ENCODE measurements at regions not wholly inside any gene's neighbourhood (a gene's known extent, or its start where the extent isn't known, plus 50 kb on each side); places are given as distances from the start of the nearest gene placed in this dataset.

DNA sequence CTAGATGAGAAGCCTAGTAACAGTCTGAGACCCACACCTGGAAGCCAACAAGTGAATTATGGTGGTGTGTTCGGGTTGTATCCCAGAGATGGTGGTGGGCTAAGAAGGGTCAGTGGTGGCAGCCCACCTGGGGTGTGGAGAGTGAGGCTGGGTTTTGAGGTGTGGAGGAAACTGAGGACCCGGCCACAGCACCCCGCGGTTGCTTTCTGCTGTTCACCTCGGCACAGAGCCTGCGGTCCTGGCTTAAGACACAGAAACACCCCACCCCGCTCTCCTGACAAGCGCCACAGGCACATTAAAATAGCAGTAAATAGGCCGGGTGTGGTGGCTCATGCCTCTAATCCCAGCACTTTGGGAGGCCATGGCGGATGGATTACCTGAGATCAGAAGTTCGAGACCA lies 395.1 kb downstream of the GLRX3 start:
- Histone ChIP-seq H3K27me3 (no peaks in the 10 kb centered on the region), H3K27ac (no peak overlapping the region), H3K4me3 (ENCODE audit: low read depth in 1 of 2, low read length in 1 of 2) (no peak overlapping the region), H3K9me3 (no peaks in the 10 kb centered on the region), H3K36me3 (no peaks in the 10 kb centered on the region), H3K4me1 (ENCODE audit: control insufficient read depth in 1 of 2, insufficient read depth in 1 of 2, low read depth in 1 of 2, low read length in 1 of 2) (no peaks in the 10 kb centered on the region)
- no peak for TF ChIP-seq CTCF (IDR thresholded peaks at IDR 0.05)

- no peaks in the 10 kb centered on the region for H3K4me1 ChIP-seq (ENCODE audit: control insufficient read depth in 1 of 2, insufficient read depth in 1 of 2, low read depth in 1 of 2, low read length in 1 of 2)
- H3K4me3 ChIP-seq (ENCODE audit: low read depth in 1 of 2, low read length in 1 of 2) = no peak overlapping the region
- H3K27ac ChIP-seq = no peak overlapping the region
- H3K27me3 ChIP-seq = no peaks in the 10 kb centered on the region
- H3K36me3 ChIP-seq = no peaks in the 10 kb centered on the region
- no peaks in the 10 kb centered on the region for H3K9me3 ChIP-seq
- TF ChIP-seq CTCF (IDR thresholded peaks at IDR 0.05) = no peak
Measured at GRCh38 chr10:130541090-130541489, 404.9 kb downstream of the GLRX3 start.

- H3K27ac ChIP-seq = no peak overlapping the region
- no peaks in the 10 kb centered on the region for H3K27me3 ChIP-seq
- no peaks in the 10 kb centered on the region for H3K9me3 ChIP-seq
- H3K36me3 ChIP-seq = no peaks in the 10 kb centered on the region
- no peak for TF ChIP-seq CTCF (IDR thresholded peaks at IDR 0.05)
- no peak overlapping the region for H3K4me3 ChIP-seq (ENCODE audit: low read depth in 1 of 2, low read length in 1 of 2)
- no peaks in the 10 kb centered on the region for H3K4me1 ChIP-seq (ENCODE audit: control insufficient read depth in 1 of 2, insufficient read depth in 1 of 2, low read depth in 1 of 2, low read length in 1 of 2)
Measured at GRCh38 chr10:130542761-130543160, 406.6 kb downstream of the GLRX3 start.

DNA sequence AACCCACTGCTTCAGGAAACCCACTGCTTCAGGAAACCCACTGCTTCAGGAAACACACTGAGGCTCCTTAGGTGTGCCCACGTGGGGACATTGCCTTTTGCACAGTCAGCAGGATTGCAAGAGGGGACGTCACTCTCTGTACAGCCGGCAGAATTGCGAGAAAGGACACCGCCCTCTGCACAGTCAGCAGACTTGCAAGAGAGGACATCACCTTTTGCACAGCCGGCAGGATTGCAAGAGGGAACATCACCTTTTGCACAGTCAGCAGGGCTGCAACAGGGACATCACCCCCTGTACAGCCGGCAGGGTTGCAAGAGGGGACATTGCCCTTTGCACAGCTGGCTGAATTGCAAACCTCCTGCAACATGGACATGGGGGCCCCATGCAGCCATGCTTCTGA lies 407.6 kb downstream of the GLRX3 start:
- H3K36me3 ChIP-seq = no peaks in the 10 kb centered on the region
- no peak for TF ChIP-seq CTCF (IDR thresholded peaks at IDR 0.05)
- H3K9me3 ChIP-seq = no peaks in the 10 kb centered on the region
- H3K27me3 ChIP-seq = no peaks in the 10 kb centered on the region
- H3K4me1 ChIP-seq (ENCODE audit: control insufficient read depth in 1 of 2, insufficient read depth in 1 of 2, low read depth in 1 of 2, low read length in 1 of 2) = no peaks in the 10 kb centered on the region
- no peak overlapping the region for H3K27ac ChIP-seq
- H3K4me3 ChIP-seq (ENCODE audit: low read depth in 1 of 2, low read length in 1 of 2) = no peak overlapping the region

- Histone ChIP-seq H3K27ac (no peak overlapping the region), H3K4me1 (ENCODE audit: control insufficient read depth in 1 of 2, insufficient read depth in 1 of 2, low read depth in 1 of 2, low read length in 1 of 2) (no peaks in the 10 kb centered on the region), H3K9me3 (no peaks in the 10 kb centered on the region), H3K4me3 (ENCODE audit: low read depth in 1 of 2, low read length in 1 of 2) (no peak overlapping the region), H3K27me3 (no peaks in the 10 kb centered on the region), H3K36me3 (no peaks in the 10 kb centered on the region)
- no peak for TF ChIP-seq CTCF (IDR thresholded peaks at IDR 0.05)
Measured at GRCh38 chr10:130545122-130545521, 408.9 kb downstream of the GLRX3 start.

DNA sequence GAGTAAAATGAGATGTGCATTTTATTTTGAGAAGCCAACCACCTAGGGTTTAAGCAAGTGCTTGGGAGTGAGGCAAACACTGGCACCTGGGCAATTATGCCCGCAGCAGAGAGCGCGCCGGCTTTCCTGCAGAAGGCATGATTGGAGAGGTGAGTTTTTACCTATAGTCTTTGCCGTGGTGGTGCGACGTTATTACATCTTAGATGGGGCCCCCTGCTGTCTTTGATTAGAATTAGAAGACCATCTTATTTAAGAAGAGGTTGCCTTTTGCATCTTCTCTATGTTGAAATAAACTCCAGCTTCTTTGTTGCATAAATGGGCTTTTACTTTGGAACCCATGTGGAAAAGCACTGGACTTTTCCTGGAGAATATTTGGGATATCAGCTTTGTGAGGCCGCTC lies 409.5 kb downstream of the GLRX3 start:
- no peak for TF ChIP-seq CTCF (IDR thresholded peaks at IDR 0.05)
- no peak overlapping the region for H3K27ac ChIP-seq
- H3K27me3 ChIP-seq = no peaks in the 10 kb centered on the region
- no peaks in the 10 kb centered on the region for H3K4me1 ChIP-seq (ENCODE audit: control insufficient read depth in 1 of 2, insufficient read depth in 1 of 2, low read depth in 1 of 2, low read length in 1 of 2)
- H3K9me3 ChIP-seq = no peaks in the 10 kb centered on the region
- H3K36me3 ChIP-seq = no peaks in the 10 kb centered on the region
- H3K4me3 ChIP-seq (ENCODE audit: low read depth in 1 of 2, low read length in 1 of 2) = no peak overlapping the region
